ENCODE measurements at regions not wholly inside any gene's neighbourhood (a gene's known extent, or its start where the extent isn't known, plus 50 kb on each side); places are given as distances from the start of the nearest gene placed in this dataset.
A peak's percentile ranks its signal among the peaks of the same experiment; 100 is the strongest.

DNA sequence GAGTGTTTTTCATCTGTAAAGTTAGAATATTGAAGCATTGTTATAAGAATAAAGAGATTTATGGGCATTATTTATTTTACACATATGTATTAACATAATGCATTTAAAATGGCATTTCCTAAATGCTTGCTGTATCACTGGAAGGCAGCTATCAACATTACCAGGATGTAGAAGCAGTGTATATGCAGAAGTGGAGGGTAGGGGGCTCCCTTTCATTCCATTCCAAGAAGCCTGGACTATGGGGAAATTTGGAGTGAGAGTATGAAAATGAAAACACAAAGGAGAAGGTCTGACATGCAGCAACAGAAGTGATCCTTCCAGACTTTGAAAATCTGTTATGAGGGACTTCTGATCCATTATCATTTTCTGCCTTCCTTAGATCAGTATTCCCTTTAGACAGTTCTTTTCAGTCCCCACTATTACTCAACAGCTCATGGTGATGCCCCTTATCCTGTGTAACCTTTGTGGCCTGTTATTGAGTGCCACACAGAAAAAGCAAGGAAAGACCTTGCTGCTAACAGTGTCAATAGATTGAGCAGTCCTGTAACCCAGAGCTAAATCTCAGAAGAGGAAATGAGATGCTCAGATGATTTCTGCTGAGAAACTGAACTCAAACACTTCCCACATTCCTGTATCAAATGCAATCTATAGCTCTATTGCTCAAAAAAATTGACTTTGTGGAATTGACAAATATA lies 216.6 kb downstream of the HNMT start:
- no peak for TF ChIP-seq CTCF (IDR thresholded peaks at IDR 0.05; ENCODE audit: unreplicated experiment)
- H3K27ac Mint-ChIP-seq, result peak overlapping the region; percentile 40
- no peak for DNase-seq (ENCODE audit: low spot score in 2 of 2, unreplicated experiment in 2 of 2)
- H3K27me3 Mint-ChIP-seq (ENCODE audit: low read depth), result no peaks in the 10 kb centered on the region
- no peak overlapping the region for H3K4me3 Mint-ChIP-seq
- H3K36me3 Mint-ChIP-seq, result no peaks in the 10 kb centered on the region
- peaks cover 41% of the 10 kb centered on the region for H3K4me1 Mint-ChIP-seq
- no peaks in the 10 kb centered on the region for H3K9me3 Mint-ChIP-seq

- H3K4me3 Mint-ChIP-seq, result no peak overlapping the region
- H3K9me3 Mint-ChIP-seq, result no peaks in the 10 kb centered on the region
- no peaks in the 10 kb centered on the region for H3K27me3 Mint-ChIP-seq (ENCODE audit: low read depth)
- H3K36me3 Mint-ChIP-seq, result no peaks in the 10 kb centered on the region
- no peak for DNase-seq (ENCODE audit: low spot score in 2 of 2, unreplicated experiment in 2 of 2)
- TF ChIP-seq CTCF (IDR thresholded peaks at IDR 0.05; ENCODE audit: unreplicated experiment), result no peak
- no peak overlapping the region for H3K27ac Mint-ChIP-seq
- H3K4me1 Mint-ChIP-seq, result peaks cover 28% of the 10 kb centered on the region
Measured at GRCh38 chr2:138182250-138182936, 218.1 kb downstream of the HNMT start.

GRCh38 chr2:138182937-138183312 lies 218.7 kb downstream of the HNMT start:
- Mint-ChIP-seq H3K9me3 (no peaks in the 10 kb centered on the region), H3K27ac (no peak overlapping the region), H3K4me3 (no peak overlapping the region), H3K4me1 (peaks cover 23% of the 10 kb centered on the region), H3K36me3 (no peaks in the 10 kb centered on the region), H3K27me3 (ENCODE audit: low read depth) (no peaks in the 10 kb centered on the region)
- DNase-seq (ENCODE audit: low spot score in 2 of 2, unreplicated experiment in 2 of 2), result no peak
- no peak for TF ChIP-seq CTCF (IDR thresholded peaks at IDR 0.05; ENCODE audit: unreplicated experiment)

GRCh38 chr2:138183705-138184104 lies 219.4 kb downstream of the HNMT start:
- Mint-ChIP-seq H3K27me3 (ENCODE audit: low read depth) (no peaks in the 10 kb centered on the region), H3K36me3 (no peaks in the 10 kb centered on the region), H3K4me1 (peaks cover 20% of the 10 kb centered on the region), H3K4me3 (no peak overlapping the region), H3K9me3 (no peaks in the 10 kb centered on the region), H3K27ac (no peak overlapping the region)
- TF ChIP-seq CTCF (IDR thresholded peaks at IDR 0.05; ENCODE audit: unreplicated experiment), result no peak
- DNase-seq (ENCODE audit: low spot score in 2 of 2, unreplicated experiment in 2 of 2), result no peak

DNA sequence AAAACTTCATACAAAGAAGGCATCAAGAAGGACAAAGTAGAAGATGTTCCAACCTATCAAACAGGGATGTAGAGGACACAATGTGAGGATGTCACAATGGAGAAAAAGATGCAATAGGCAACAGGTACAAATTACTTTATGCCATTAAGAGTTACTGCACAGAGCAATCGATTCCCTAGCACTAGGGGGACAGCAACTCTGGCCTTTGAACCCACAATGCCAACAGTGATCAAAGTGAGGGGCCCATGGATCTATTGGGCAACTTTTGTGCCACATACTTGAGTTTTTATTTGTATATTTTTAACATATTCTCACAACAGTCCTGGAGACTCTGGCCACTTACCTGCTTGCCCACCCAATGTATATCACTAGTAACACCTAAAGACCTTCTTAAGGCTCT lies 220.2 kb downstream of the HNMT start:
- Mint-ChIP-seq H3K9me3 (no peaks in the 10 kb centered on the region), H3K27me3 (ENCODE audit: low read depth) (no peaks in the 10 kb centered on the region), H3K4me3 (no peak overlapping the region), H3K27ac (no peak overlapping the region), H3K4me1 (peaks cover 20% of the 10 kb centered on the region), H3K36me3 (no peaks in the 10 kb centered on the region)
- TF ChIP-seq CTCF (IDR thresholded peaks at IDR 0.05; ENCODE audit: unreplicated experiment), result no peak
- DNase-seq (ENCODE audit: low spot score in 2 of 2, unreplicated experiment in 2 of 2), result no peak
